H1 (cell line): ENCODE measurements at regions not wholly inside any gene's neighbourhood (a gene's known extent, or its start where the extent isn't known, plus 50 kb on each side); places are given as distances from the start of the nearest gene placed in this dataset.

Experiments used
- CTCF ChIA-PET: fragments of 300-600 bp; sonication (Branson Sonifier 250); formaldehyde crosslinking; loops from one replicate; lab custom pipeline; 2021; ENCODE audit not compliant: partially characterized antibody; lab: Charles Lee
- POLR2A ChIA-PET: fragments of 300-600 bp; sonication (Branson Sonifier 250); formaldehyde crosslinking; loops from one replicate; lab custom pipeline; 2021; ENCODE audit warnings: inconsistent platforms; ENCODE audit not compliant: partially characterized antibody; lab: Charles Lee
- DNase-seq, 2 experiments: peaks; one replicate each; pipeline versions ENCODE4 v3.0.0 to v3.0.0-alpha.2; 2010 to 2022; ENCODE audit warnings: low spot score in 2 of 2, low read depth in 1 of 2, mixed read lengths in 1 of 2
- FAIRE-seq: peaks from 2 replicates; lab custom pipeline; 2011; peaks lifted over from hg19 to GRCh38; lab: Jason Lieb, UNC
- H2AFZ ChIP-seq: 2 replicates; pipeline ENCODE4 v1.8.1; 2012; ENCODE audit warnings: low read length, inconsistent platforms
- H2AK5ac ChIP-seq: 2 replicates; pipeline ENCODE4 v1.6.1; 2013; ENCODE audit warnings: low read depth, low read length
- H2BK120ac ChIP-seq: replicated peaks from 2 replicates; pipeline ENCODE3; 2013; ENCODE audit warnings: low read depth, low read length, inconsistent platforms
- H2BK12ac ChIP-seq: 2 replicates; pipeline ENCODE4 v1.6.1; 2013; ENCODE audit warnings: low read depth, low read length
- H2BK15ac ChIP-seq: 2 replicates; pipeline ENCODE4 v1.6.1; 2013; ENCODE audit warnings: low read length
- H2BK20ac ChIP-seq: 2 replicates; pipeline ENCODE4 v1.6.1; 2013; ENCODE audit warnings: low read length
- H2BK5ac ChIP-seq: 2 replicates; pipeline ENCODE4 v1.6.1; 2013; ENCODE audit warnings: low read depth, low read length
- H3K14ac ChIP-seq: 2 replicates; pipeline ENCODE4 v1.6.1; 2013; ENCODE audit warnings: inconsistent platforms; ENCODE audit not compliant: insufficient read length
- H3K18ac ChIP-seq: 2 replicates; pipeline ENCODE4 v1.6.1; 2013; ENCODE audit warnings: low read length; ENCODE audit errors: extremely low read depth
- H3K23ac ChIP-seq: 2 replicates; pipeline ENCODE4 v1.6.1; 2013; ENCODE audit warnings: inconsistent platforms; ENCODE audit not compliant: insufficient read length
- H3K23me2 ChIP-seq: 2 replicates; pipeline ENCODE4 v1.6.1; 2013; ENCODE audit warnings: low read depth, low read length
- H3K27ac ChIP-seq: 2 replicates; pipeline ENCODE4 v1.6.1; 2011; ENCODE audit warnings: low read depth, low read length, inconsistent platforms
- H3K27me3 ChIP-seq, 4 experiments: replicated peaks in 1 of 4; 1 replicate in 1 of 4; 2 replicates in 3 of 4; pipeline versions ENCODE4 v1.6.1 to v1.8.1; 2011 to 2013; ENCODE audit warnings: low read length in 3 of 4, mild to moderate bottlenecking in 3 of 4, inconsistent platforms in 2 of 4, mixed read lengths in 2 of 4, moderate library complexity in 1 of 4; ENCODE audit not compliant: control insufficient read depth in 3 of 4, insufficient read depth in 3 of 4; ENCODE audit errors: extremely low read depth in 1 of 4
- H3K36me3 ChIP-seq, 4 experiments: 2 replicates each; pipeline versions ENCODE4 v1.6.1 to v1.8.1; 2011 to 2013; ENCODE audit warnings: mild to moderate bottlenecking in 4 of 4, low read length in 3 of 4, moderate library complexity in 2 of 4, control low read depth in 1 of 4, inconsistent platforms in 1 of 4; ENCODE audit not compliant: insufficient read depth in 4 of 4, control insufficient read depth in 2 of 4
- H3K4ac ChIP-seq: replicated peaks from 2 replicates; pipeline ENCODE3; 2013; ENCODE audit warnings: low read length, low read depth, mixed read lengths, inconsistent platforms; ENCODE audit not compliant: insufficient read length
- H3K4me1 ChIP-seq, 4 experiments: replicated peaks in 1 of 4; 1 replicate in 1 of 4; 2 replicates in 3 of 4; pipeline versions ENCODE4 v1.6.1 to v1.8.1; 2011 to 2013; ENCODE audit warnings: low read length in 3 of 4, inconsistent platforms in 2 of 4, mixed read lengths in 1 of 4; ENCODE audit not compliant: insufficient read depth in 4 of 4, control insufficient read depth in 3 of 4
- H3K4me2 ChIP-seq, 2 experiments: 2 replicates each; pipeline versions ENCODE4 v1.6.1 to v1.8.1; 2011 to 2013; ENCODE audit warnings: low read depth in 2 of 2, low read length in 2 of 2, control low read depth in 1 of 2, inconsistent platforms in 1 of 2, mild to moderate bottlenecking in 1 of 2; ENCODE audit not compliant: insufficient read depth in 1 of 2
- H3K4me3 ChIP-seq, 4 experiments: fragments of 200-600, 300-600 bp in 1 of 4; sonication (generic), shearing (Covaris generic), sonication (Bioruptor Twin) in 1 of 4; 2 replicates each; pipeline versions ENCODE4 v1.5.1 to v1.8.1; 2011 to 2016; ENCODE audit warnings: low read length in 4 of 4, low read depth in 3 of 4, control low read depth in 2 of 4, inconsistent platforms in 2 of 4, mild to moderate bottlenecking in 2 of 4, mixed read lengths in 1 of 4, moderate library complexity in 1 of 4; ENCODE audit not compliant: insufficient read depth in 2 of 4; ENCODE audit errors: extremely low read depth in 1 of 4
- H3K56ac ChIP-seq: replicated peaks from 2 replicates; pipeline ENCODE3; 2013; ENCODE audit warnings: low read depth, mild to moderate bottlenecking, mixed read lengths, low read length, inconsistent platforms; ENCODE audit not compliant: insufficient read length
- H3K79me1 ChIP-seq: 2 replicates; pipeline ENCODE4 v1.6.1; 2013; ENCODE audit warnings: low read depth, low read length, control low read depth
- H3K79me2 ChIP-seq, 2 experiments: 2 replicates each; pipeline versions ENCODE4 v1.6.1 to v1.8.1; 2012 to 2013; ENCODE audit warnings: low read length in 2 of 2, mild to moderate bottlenecking in 2 of 2, inconsistent platforms in 1 of 2; ENCODE audit not compliant: insufficient read depth in 2 of 2, control insufficient read depth in 1 of 2
- H3K9ac ChIP-seq, 4 experiments: replicated peaks in 1 of 4; 1 replicate in 1 of 4; 2 replicates in 3 of 4; pipeline versions ENCODE4 v1.6.1 to v1.8.1; 2011 to 2013; ENCODE audit warnings: low read depth in 3 of 4, low read length in 3 of 4, control low read depth in 2 of 4, mild to moderate bottlenecking in 2 of 4, moderate library complexity in 2 of 4, inconsistent platforms in 1 of 4; ENCODE audit errors: extremely low read depth in 1 of 4
- H3K9me3 ChIP-seq, 2 experiments: 2 replicates each; pipeline versions ENCODE4 v1.6.1 to v1.8.1; 2012 to 2013; ENCODE audit warnings: mild to moderate bottlenecking in 2 of 2, moderate library complexity in 2 of 2, control low read depth in 1 of 2, inconsistent platforms in 1 of 2, low read depth in 1 of 2, low read length in 1 of 2, mixed read lengths in 1 of 2; ENCODE audit not compliant: insufficient read depth in 2 of 2
- H4K20me1 ChIP-seq, 2 experiments: replicated peaks in 1 of 2; 2 replicates each; pipeline versions ENCODE3 to v1.8.1; 2011 to 2013; ENCODE audit warnings: inconsistent platforms in 2 of 2, low read length in 2 of 2, mild to moderate bottlenecking in 1 of 2; ENCODE audit not compliant: insufficient read depth in 2 of 2, control insufficient read depth in 1 of 2
- H4K5ac ChIP-seq: 2 replicates; pipeline ENCODE4 v1.6.1; 2013; ENCODE audit warnings: low read length, low read depth, mixed read lengths, inconsistent platforms; ENCODE audit not compliant: insufficient read length
- H4K8ac ChIP-seq: 2 replicates; pipeline ENCODE4 v1.8.0; 2013; ENCODE audit warnings: mild to moderate bottlenecking, moderate library complexity, low read length, inconsistent platforms; ENCODE audit not compliant: insufficient read depth; ENCODE audit errors: extremely low read depth
- H4K91ac ChIP-seq: replicated peaks from 2 replicates; pipeline ENCODE3; 2013; ENCODE audit warnings: low read length, mixed read lengths, inconsistent platforms; ENCODE audit not compliant: insufficient read length
- BCL11A ChIP-seq, 2 experiments: IDR thresholded peaks; one replicate each; pipeline ENCODE4 v1.6.1; 2011; ENCODE audit warnings: low read depth in 2 of 2, low read length in 2 of 2, mild to moderate bottlenecking in 2 of 2
- BRCA1 ChIP-seq: IDR thresholded peaks from 2 replicates; pipeline ENCODE4 v1.6.1; 2012; ENCODE audit warnings: low read depth, low read length, improper control_type of control experiment
- CHD1 ChIP-seq: IDR thresholded peaks from 2 replicates; pipeline ENCODE4 v1.6.1; 2012; ENCODE audit warnings: low read depth, low read length, improper control_type of control experiment
- CTBP2 ChIP-seq: IDR thresholded peaks from 2 replicates; pipeline ENCODE4 v1.7.0; 2011; ENCODE audit warnings: borderline replicate concordance, mild to moderate bottlenecking, moderate library complexity, mixed read lengths, low read length; ENCODE audit not compliant: insufficient read depth, insufficient read length
- CTCF ChIP-seq, 3 experiments: IDR thresholded peaks; 1 replicate in 2 of 3; 2 replicates in 1 of 3; pipeline versions ENCODE4 v1.5.1 to v1.6.1; 2011; ENCODE audit warnings: low read length in 3 of 3, mild to moderate bottlenecking in 3 of 3, inconsistent platforms in 2 of 3, low read depth in 1 of 3, moderate library complexity in 1 of 3; ENCODE audit not compliant: insufficient read depth in 1 of 3; ENCODE audit errors: control extremely low read depth in 1 of 3
- EZH2 ChIP-seq: fragments of 200-600 bp; sonication (generic); IDR thresholded peaks from 2 replicates; pipeline ENCODE4 v1.7.1; 2012; ENCODE audit warnings: low read depth, mild to moderate bottlenecking, moderate library complexity, low read length, inconsistent platforms; ENCODE audit not compliant: severe bottlenecking
- KDM1A ChIP-seq: fragments of 200-600, 300-600 bp; sonication (generic); IDR thresholded peaks from 2 replicates; pipeline ENCODE4 v1.7.1; 2016; ENCODE audit warnings: mild to moderate bottlenecking, low read length, borderline replicate concordance
- POLR2AphosphoS5 ChIP-seq: IDR thresholded peaks from 2 replicates; pipeline ENCODE4 v1.6.1; 2011; ENCODE audit warnings: low read depth, low read length
- POU5F1 ChIP-seq: IDR thresholded peaks from 2 replicates; pipeline ENCODE4 v1.6.1; 2011; ENCODE audit warnings: low read depth, mild to moderate bottlenecking, low read length, moderate library complexity
- SP4 ChIP-seq: IDR thresholded peaks from 2 replicates; pipeline ENCODE4 v1.6.1; 2012; ENCODE audit warnings: low read length, inconsistent platforms
- USF2 ChIP-seq: IDR thresholded peaks from 2 replicates; pipeline ENCODE4 v1.6.1; 2011; ENCODE audit warnings: low read length, improper control_type of control experiment
- WGBS, 2 experiments: shearing (Covaris generic) in 1 of 2; methylation state at CpG; one replicate each; pipeline versions ENCODE4 v1.1.6 to v1.1.7; 2013 to 2015; ENCODE audit warnings: low lambda C conversion rate in 2 of 2, mixed read lengths in 2 of 2, inconsistent platforms in 1 of 2, low coverage in 1 of 2, missing lambda C conversion rate in 1 of 2; ENCODE audit not compliant: insufficient replicate concordance in 2 of 2, insufficient coverage in 1 of 2, insufficient read length in 1 of 2; ENCODE audit errors: extremely low coverage in 1 of 2, missing lambda C conversion rate in 1 of 2; 5-methylcytosine and 5-hydroxymethylcytosine counted together

- peaks cover 0 to 11% (median 1%) of the 10 kb centered on the region in 4 experiments; a peak in 4 of 7 replicates for H3K27me3 ChIP-seq
- FAIRE-seq: no peak
- no peak for TF ChIP-seq KDM1A
- no peak for TF ChIP-seq BCL11A (IDR thresholded peaks at IDR 0.05; ENCODE audit: low read depth in 2 of 2, low read length in 2 of 2)
- TF ChIP-seq EZH2: no peak
- no peak for TF ChIP-seq SP4
- TF ChIP-seq POLR2AphosphoS5: no peak
- TF ChIP-seq CTBP2: no peak
- no peak for TF ChIP-seq CTCF (IDR thresholded peaks at IDR 0.05; ENCODE audit: control extremely low read depth in 1 of 3, insufficient read depth in 1 of 3, low read depth in 1 of 3, low read length in 3 of 3)
- TF ChIP-seq USF2: no peak
- TF ChIP-seq POU5F1: no peak
- no peak for TF ChIP-seq CHD1
- no peak for TF ChIP-seq BRCA1
Measured at GRCh38 chr17:79296243-79296642, 221.6 kb downstream of the ENGASE start.

More at GRCh38 chr17:79296243-79296642, 221.6 kb downstream of the ENGASE start:
- no peaks in the 10 kb centered on the region for H3K79me1 ChIP-seq
- H4K20me1 ChIP-seq: no peaks in the 10 kb centered on the region
- H2BK120ac ChIP-seq: no peak overlapping the region
- no peak overlapping the region for H2BK20ac ChIP-seq
- H3K9ac ChIP-seq: no peak overlapping the region
- ChIA-PET POLR2A (no interaction called here), CTCF (interaction anchor here (1.0 to 2.0 kb wide), 2 partner anchors 29 to 92 kb away, joined by 3 to 7 read pairs; no protein-coding TSS in a partner anchor)
- no peak overlapping the region for H2BK5ac ChIP-seq
- H3K14ac ChIP-seq: no peak overlapping the region
- H2BK15ac ChIP-seq: no peak overlapping the region
- no peak overlapping the region for H4K91ac ChIP-seq
- no peak overlapping the region for H3K4me2 ChIP-seq
- no peaks in the 10 kb centered on the region for H3K9me3 ChIP-seq
- H3K4me3 ChIP-seq: no peak overlapping the region
- no peak for DNase-seq
- H2AFZ ChIP-seq: no peak overlapping the region
- H3K36me3 ChIP-seq: no peaks in the 10 kb centered on the region
- no peak overlapping the region for H3K23ac ChIP-seq
- no peak overlapping the region for H3K4ac ChIP-seq
- no peak overlapping the region for H2BK12ac ChIP-seq
- H3K4me1 ChIP-seq: no peaks in the 10 kb centered on the region
- no peak overlapping the region for H3K27ac ChIP-seq
- no peaks in the 10 kb centered on the region for H3K79me2 ChIP-seq
- 95% methylated on average over 7 of the region's 7 CpGs; no CpG with 5 or more reads in 1 of the 2 experiments for WGBS, 2 experiments
- H4K8ac ChIP-seq: no peak overlapping the region
- H4K5ac ChIP-seq: no peak overlapping the region
- H3K56ac ChIP-seq: no peak overlapping the region
- no peak overlapping the region for H3K18ac ChIP-seq
- no peak overlapping the region for H2AK5ac ChIP-seq
- H3K23me2 ChIP-seq: no peaks in the 10 kb centered on the region; the same call in 1 of the 2 replicates
